GM19372 (cell line): ENCODE measurements at regions not wholly inside any gene's neighbourhood (a gene's known extent, or its start where the extent isn't known, plus 50 kb on each side); places are given as distances from the start of the nearest gene placed in this dataset.
"Not testable (repeated sequence)": the region's sequence is repeated elsewhere in the genome, so short reads cannot be mapped to it uniquely, and the experiment has no call there.

Experiments used
- ATAC-seq: cut with Tn5 transposase; IDR thresholded peaks from one replicate; pipeline ENCODE4 v1.9.1; 2021; ENCODE audit warnings: mild to moderate bottlenecking, low read depth, moderate library complexity; ENCODE audit not compliant: unreplicated experiment

GRCh38 chr18:66931010-66931409 is 327.1 kb upstream of the CDH19 start:
- no peak for ATAC-seq

DNA sequence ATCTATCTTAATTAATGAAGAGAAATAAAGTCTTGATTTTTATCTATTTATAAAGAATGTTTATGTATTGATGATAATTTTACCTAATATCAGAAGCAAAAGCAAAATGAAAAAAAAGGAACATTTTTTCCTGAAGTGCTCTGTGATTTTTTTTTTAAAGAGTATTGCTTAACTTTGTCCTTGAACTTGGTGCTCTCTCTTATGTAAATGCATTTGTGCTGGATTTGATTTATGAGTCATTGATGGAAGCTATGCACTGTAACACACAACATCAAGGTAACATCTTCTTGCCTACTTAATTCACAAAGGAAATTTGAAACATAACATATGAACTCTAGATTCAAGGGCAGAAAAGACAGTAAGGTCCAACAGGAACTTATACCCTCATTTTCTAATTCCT is 312.9 kb upstream of the CDH19 start:
- no peak for ATAC-seq

DNA sequence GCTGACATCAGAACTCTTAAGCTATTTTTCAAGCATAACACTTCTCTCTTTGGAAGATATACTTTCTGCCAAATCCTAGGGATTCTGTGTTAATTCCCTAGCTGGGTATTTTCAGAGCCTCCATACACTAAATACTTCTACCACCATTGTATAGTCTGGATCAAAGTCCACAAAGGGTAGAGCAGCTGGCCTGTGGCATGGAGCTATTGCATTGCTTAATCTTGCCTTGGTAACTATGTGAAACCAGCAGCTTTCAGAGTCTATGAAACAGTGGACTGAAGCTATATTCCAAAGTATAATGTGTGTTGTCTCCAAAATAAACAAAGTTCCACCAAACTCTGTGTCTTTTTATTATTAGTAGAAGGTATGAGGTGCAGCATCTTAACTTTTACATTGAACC is 296.9 kb upstream of the CDH19 start:
- ATAC-seq, result no peak

DNA sequence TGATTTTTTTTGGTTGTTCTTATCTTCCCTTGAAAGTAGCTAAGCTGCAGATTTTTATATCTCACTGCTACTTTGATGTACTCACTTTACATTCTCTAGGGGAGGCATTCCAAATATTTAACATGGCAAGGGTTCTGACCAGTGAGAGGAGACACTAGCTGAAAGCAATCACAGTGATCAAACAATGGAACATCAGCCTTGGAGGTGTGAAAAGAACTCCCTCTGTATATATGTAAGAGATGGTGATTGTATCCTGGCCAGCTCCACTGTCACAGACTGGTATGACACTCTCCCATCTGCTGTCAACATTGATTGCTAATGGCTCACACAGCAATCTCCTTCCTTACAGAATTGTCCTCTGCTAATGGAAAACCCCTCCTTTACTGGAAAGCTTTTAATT is 291.7 kb upstream of the CDH19 start:
- ATAC-seq, result no peak

GRCh38 chr18:66894851-66895250 is 291.0 kb upstream of the CDH19 start:
- no peak for ATAC-seq

DNA sequence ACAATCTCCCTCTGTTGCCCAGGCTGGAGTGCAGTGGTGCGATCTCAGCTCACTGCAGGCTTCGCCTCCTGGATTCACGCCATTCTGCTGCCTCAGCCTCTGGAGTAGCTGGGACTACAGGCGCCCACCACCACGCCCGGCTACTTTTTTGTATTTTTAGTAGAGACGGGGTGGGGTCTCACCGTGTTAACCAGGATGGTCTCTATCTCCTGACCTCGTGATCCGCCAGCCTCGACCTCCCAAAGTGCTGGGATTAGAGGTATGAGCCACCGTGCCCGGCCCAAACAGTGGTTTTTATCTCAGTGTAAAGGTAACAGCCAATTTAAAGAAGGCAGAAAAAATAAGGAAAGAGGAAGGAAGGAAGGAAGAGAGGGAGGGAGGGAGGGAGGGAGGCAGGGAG is 288.5 kb upstream of the CDH19 start:
- not testable (repeated sequence) for ATAC-seq

GRCh38 chr18:66874812-66875474 is 271.1 kb upstream of the CDH19 start:
- ATAC-seq, result no peak

DNA sequence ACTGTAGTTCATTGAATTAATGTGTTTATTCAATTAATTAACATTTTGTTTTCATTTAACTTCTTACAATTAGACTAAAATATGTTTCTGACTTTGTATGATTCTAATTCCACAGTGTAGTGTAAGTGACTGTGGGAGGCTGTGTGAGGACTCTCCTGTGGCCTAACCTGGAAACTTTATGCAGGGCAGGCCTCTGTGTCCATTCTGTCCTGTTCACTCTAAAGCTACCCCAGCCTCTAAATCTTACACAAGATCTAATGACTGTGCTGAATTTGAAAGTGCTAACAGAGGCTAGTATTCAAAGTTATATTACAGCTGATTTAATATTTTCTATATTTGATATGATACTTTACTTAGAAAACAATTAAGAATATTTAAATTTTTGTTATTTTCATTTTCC is 270.5 kb upstream of the CDH19 start:
- ATAC-seq, result no peak

DNA sequence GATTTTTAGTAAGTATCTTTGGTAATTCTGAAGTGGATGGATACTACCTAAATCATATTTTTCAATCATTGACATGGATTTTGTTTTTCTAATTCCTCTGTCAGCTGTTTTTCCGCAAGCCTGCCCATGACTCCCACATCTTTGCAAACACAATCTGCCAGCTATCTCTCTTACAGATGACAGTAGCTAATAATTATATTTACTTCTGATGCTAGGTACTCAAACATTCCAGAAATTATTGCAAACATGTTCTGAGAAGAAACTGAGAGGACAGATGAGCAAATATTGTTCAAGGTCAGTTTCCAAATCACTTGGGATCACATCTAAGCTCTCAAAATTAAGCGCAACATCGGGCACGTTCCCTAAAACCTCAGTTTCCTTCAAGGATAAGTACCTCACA is 270.0 kb upstream of the CDH19 start:
- no peak for ATAC-seq

DNA sequence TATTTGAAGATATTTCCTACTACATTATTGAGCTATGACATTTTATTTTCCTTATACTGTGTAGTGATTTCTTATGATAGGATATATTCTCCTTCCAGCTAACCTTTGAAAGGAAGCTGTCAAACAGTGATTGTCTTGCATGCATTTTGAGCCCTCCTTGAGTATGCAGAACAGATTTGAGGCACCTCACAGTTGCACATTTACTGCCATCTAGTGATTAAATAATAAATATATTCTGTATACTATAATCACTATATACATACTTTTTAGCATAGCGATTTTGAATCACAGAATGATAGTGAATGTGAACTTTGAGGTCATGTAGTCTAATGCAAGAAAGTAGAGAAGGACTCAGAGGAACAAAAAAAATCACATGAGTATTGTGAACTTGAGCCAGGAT is 268.4 kb upstream of the CDH19 start:
- ATAC-seq, result no peak

- no peak for ATAC-seq
Measured at GRCh38 chr18:66867653-66868052, 263.8 kb upstream of the CDH19 start.

DNA sequence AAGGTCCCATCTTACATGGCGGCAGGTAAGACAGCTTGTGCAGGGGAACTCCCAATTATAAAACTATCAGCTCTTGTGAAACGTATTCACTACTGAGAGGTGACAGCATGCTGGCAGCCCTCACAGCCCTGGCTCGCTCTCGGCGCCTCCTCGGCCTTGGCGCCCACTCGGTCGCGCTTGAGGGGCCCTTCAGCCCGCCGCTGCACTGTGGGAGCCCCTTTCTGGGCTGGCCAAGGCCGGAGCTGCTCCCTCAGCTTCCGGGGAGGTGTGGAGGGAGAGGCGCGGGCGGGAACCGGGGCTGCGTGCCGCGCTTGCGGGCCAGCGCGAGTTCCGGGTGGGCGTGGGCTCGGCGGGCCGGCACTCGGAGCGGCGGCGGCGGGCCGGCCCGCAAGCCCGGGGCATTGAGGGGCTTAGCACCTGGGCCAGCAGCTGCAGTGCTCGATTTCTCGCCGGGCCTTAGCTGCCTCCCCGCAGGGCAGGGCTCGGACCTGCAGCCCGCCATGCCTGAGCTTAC is 262.6 kb upstream of the CDH19 start:
- not testable (repeated sequence) for ATAC-seq

DNA sequence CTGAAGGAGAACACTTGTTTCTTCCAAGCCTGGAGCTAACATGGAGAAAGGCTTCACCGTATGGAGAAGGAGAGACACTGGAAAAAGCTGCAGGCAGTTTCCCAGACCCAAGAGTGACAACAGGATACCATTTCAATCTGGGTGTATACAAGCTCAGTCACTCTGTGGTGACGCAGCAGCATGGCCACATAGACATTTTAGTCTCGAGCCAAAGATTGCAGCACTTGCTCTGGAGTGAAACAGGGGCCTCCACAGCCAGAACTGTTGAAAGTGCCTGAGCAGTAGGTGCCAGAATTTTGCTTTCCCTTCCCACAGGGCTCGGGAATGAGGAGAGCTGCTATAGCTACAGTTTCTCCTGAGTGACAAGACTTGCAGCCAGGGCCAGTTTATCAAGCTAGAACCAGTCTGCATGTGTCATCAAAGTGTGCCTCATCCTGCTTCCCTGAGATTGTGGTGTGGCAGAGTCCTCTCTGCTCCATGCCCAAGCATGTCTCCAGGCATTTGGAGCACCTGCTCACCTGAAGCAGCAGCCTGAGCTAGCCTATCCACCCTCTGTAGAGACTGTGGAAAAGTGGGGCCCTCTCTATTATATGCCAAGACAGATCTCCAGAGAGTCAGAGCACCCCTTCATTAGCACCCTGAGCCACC is 234.6 kb upstream of the CDH19 start:
- ATAC-seq, result no peak

- no peak for ATAC-seq
Measured at GRCh38 chr18:66833646-66834045, 229.8 kb upstream of the CDH19 start.

- no peak for ATAC-seq
Measured at GRCh38 chr18:66826211-66826610, 222.3 kb upstream of the CDH19 start.

DNA sequence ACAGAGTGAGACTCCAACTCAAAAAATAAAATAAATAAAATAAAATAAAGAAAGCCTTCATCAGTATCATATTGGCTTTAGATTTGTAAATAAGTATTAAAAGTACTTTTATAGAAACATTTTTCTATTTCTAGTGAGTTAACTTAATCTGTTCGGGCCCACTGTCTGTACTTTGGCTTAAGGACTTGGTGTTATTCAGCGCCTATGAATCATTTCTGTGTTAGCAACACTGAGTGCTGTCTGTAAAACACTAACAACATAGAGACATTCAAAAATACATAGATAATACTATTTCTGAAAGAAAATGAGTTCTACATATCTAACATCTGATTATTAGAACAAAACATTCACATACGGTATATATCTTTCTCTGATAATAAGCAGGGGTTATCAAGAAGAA is 221.5 kb upstream of the CDH19 start:
- no peak for ATAC-seq

DNA sequence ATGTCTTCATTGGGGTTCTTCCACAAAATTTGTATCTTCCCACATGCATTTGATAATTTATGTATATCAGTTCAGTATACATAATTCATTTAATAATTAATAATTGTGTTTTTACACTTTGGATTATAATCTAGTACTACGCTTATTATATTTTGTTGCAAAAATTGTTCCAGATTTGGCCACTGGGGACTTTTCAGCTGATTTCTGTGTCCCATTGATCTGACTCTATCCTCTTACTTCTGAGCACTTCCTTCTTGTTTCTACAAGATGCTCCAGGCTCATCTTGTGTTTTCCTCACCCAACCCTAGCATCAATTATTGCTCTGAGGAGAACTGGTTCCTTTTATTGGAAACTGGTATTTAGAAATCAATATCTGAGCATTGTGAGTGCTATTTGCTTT is 215.3 kb upstream of the CDH19 start:
- no peak for ATAC-seq

DNA sequence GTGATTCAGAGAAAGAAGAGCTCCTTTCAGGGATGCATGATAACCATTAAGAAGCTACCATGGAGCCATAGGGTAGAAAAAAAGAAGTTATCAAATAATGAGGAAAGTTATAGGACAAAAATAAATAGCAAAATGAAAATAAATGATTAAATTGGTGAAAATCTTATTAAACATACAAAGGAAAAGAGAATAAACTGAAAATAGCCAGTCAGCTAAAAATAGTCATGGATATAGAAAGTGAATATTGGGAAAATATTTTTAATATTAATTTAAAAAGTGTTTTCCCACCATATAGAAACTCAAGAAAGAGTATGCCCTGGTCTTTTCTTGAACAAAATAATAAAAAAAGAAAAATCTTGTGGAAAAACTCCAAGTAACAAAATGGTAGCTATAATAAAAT is 209.2 kb upstream of the CDH19 start:
- ATAC-seq, result no peak

DNA sequence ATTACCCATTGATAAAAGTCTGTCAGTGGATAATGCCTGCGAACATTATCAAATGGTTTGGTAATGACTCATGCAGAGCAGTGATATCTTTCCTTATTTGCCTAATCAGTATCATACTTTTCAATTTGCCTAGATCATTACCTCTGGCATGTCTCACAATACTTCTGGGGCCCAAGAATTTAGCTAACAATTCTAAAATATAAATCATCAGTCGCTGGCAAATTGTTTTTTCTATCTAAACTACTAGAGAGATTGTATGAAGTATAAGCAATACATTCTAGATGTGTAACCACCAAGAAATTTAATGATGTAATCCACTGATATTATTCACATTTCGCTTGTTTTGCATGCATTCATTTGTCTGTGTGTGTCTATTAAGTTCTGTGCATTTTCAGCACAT is 191.2 kb upstream of the CDH19 start:
- ATAC-seq, result no peak

DNA sequence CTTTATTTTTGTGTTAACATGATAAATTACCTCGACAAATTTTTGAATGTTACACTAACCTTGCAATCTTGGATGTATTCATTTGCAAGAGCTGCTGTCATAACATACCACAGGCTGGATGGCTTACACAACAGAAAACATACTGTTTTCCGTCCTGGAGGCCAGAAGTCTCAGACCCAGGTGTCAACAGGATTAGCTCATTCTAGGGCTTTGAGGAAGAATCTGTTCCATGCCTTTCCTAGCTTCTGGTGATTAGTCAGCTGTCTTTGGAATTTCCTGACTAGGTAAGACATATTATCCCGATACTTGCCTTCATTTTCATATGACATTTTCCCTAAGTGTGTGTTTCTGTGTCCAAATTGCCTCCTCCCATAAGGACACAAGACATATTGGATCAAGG is 188.6 kb upstream of the CDH19 start:
- ATAC-seq, result no peak

DNA sequence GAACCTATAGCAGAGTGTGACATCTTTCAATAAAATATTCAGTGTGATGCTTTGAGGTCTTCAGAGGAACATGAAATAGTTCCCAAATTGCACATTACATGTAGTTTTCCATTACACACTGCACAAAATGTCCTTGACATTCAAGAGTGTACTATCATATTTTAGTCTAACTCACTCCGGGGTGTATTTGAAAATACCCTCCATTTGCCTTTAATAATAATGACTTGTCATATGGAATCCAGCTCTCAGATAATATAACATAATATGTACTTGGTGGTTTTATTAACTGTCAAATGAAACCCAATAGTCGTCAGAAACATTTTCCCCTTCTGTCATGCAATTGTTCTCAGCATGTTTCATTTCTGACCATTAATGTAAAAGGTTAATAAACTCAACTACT is 176.7 kb upstream of the CDH19 start:
- no peak for ATAC-seq

- no peak for ATAC-seq
Measured at GRCh38 chr18:66778048-66778447, 174.2 kb upstream of the CDH19 start.
